ENCODE measurements at regions not wholly inside any gene's neighbourhood (a gene's known extent, or its start where the extent isn't known, plus 50 kb on each side); places are given as distances from the start of the nearest gene placed in this dataset.

- H3K79me2 ChIP-seq: no peaks in the 10 kb centered on the region
- H3K27me3 ChIP-seq (ENCODE audit: control insufficient read depth, insufficient read depth, low read length): no peaks in the 10 kb centered on the region
- H3K4me1 ChIP-seq: no peaks in the 10 kb centered on the region
- H3K36me3 ChIP-seq (ENCODE audit: control insufficient read depth, insufficient read depth, low read length): no peaks in the 10 kb centered on the region
- peak overlapping the region; percentile 25 for H3K4me2 ChIP-seq (ENCODE audit: low read length)
- no peak overlapping the region for H3K27ac ChIP-seq
- no peak for TF ChIP-seq CTCF (IDR thresholded peaks at IDR 0.05)
- H3K9me3 ChIP-seq (ENCODE audit: control insufficient read depth, low read length): no peaks in the 10 kb centered on the region
- H2AFZ ChIP-seq: no peak overlapping the region
- H3K9ac ChIP-seq: no peak overlapping the region
- H3K4me3 ChIP-seq (ENCODE audit: low read depth, low read length): no peak overlapping the region
Measured at GRCh38 chr9:101957705-101958104, 219.3 kb upstream of the GRIN3A start.

GRCh38 chr9:101951598-101951997, 213.2 kb upstream of the GRIN3A start:
- no peak overlapping the region for H3K4me3 ChIP-seq (ENCODE audit: low read depth, low read length)
- H3K36me3 ChIP-seq (ENCODE audit: control insufficient read depth, insufficient read depth, low read length): no peaks in the 10 kb centered on the region
- no peaks in the 10 kb centered on the region for H3K4me1 ChIP-seq
- H2AFZ ChIP-seq: no peak overlapping the region
- TF ChIP-seq CTCF (IDR thresholded peaks at IDR 0.05): no peak
- no peak overlapping the region for H3K27ac ChIP-seq
- no peaks in the 10 kb centered on the region for H3K27me3 ChIP-seq (ENCODE audit: control insufficient read depth, insufficient read depth, low read length)
- H3K79me2 ChIP-seq: no peaks in the 10 kb centered on the region
- no peak overlapping the region for H3K9ac ChIP-seq
- no peaks in the 10 kb centered on the region for H3K9me3 ChIP-seq (ENCODE audit: control insufficient read depth, low read length)
- no peak overlapping the region for H3K4me2 ChIP-seq (ENCODE audit: low read length)

- TF ChIP-seq CTCF (IDR thresholded peaks at IDR 0.05): no peak
- no peak overlapping the region for H3K4me3 ChIP-seq (ENCODE audit: low read depth, low read length)
- H3K4me2 ChIP-seq (ENCODE audit: low read length): no peak overlapping the region
- no peaks in the 10 kb centered on the region for H3K27me3 ChIP-seq (ENCODE audit: control insufficient read depth, insufficient read depth, low read length)
- H3K9ac ChIP-seq: no peak overlapping the region
- H3K4me1 ChIP-seq: no peaks in the 10 kb centered on the region
- no peaks in the 10 kb centered on the region for H3K36me3 ChIP-seq (ENCODE audit: control insufficient read depth, insufficient read depth, low read length)
- H3K79me2 ChIP-seq: no peaks in the 10 kb centered on the region
- H2AFZ ChIP-seq: no peak overlapping the region
- H3K9me3 ChIP-seq (ENCODE audit: control insufficient read depth, low read length): no peaks in the 10 kb centered on the region
- no peak overlapping the region for H3K27ac ChIP-seq
Measured at GRCh38 chr9:101931756-101932155, 193.3 kb upstream of the GRIN3A start.

- TF ChIP-seq CTCF (IDR thresholded peaks at IDR 0.05): no peak
- H3K9ac ChIP-seq: no peak overlapping the region
- no peak overlapping the region for H3K4me3 ChIP-seq (ENCODE audit: low read depth, low read length)
- no peaks in the 10 kb centered on the region for H3K9me3 ChIP-seq (ENCODE audit: control insufficient read depth, low read length)
- H3K36me3 ChIP-seq (ENCODE audit: control insufficient read depth, insufficient read depth, low read length): no peaks in the 10 kb centered on the region
- no peak overlapping the region for H3K27ac ChIP-seq
- H3K79me2 ChIP-seq: no peaks in the 10 kb centered on the region
- no peak overlapping the region for H2AFZ ChIP-seq
- H3K27me3 ChIP-seq (ENCODE audit: control insufficient read depth, insufficient read depth, low read length): no peaks in the 10 kb centered on the region
- no peaks in the 10 kb centered on the region for H3K4me1 ChIP-seq
- H3K4me2 ChIP-seq (ENCODE audit: low read length): no peak overlapping the region
Measured at GRCh38 chr9:101930783-101931182, 192.3 kb upstream of the GRIN3A start.

- no peaks in the 10 kb centered on the region for H3K36me3 ChIP-seq (ENCODE audit: control insufficient read depth, insufficient read depth, low read length)
- no peak for TF ChIP-seq CTCF (IDR thresholded peaks at IDR 0.05)
Measured at GRCh38 chr9:101925498-101925897, 187.1 kb upstream of the GRIN3A start.

More at GRCh38 chr9:101925498-101925897, 187.1 kb upstream of the GRIN3A start:
- H3K9me3 ChIP-seq (ENCODE audit: control insufficient read depth, low read length): no peaks in the 10 kb centered on the region
- H2AFZ ChIP-seq: no peak overlapping the region
- no peak overlapping the region for H3K4me2 ChIP-seq (ENCODE audit: low read length)
- H3K27ac ChIP-seq: no peak overlapping the region
- H3K4me3 ChIP-seq (ENCODE audit: low read depth, low read length): no peak overlapping the region
- no peaks in the 10 kb centered on the region for H3K79me2 ChIP-seq
- H3K27me3 ChIP-seq (ENCODE audit: control insufficient read depth, insufficient read depth, low read length): no peaks in the 10 kb centered on the region
- no peak overlapping the region for H3K9ac ChIP-seq
- H3K4me1 ChIP-seq: no peaks in the 10 kb centered on the region
